ENCODE measurements at regions not wholly inside any gene's neighbourhood (a gene's known extent, or its start where the extent isn't known, plus 50 kb on each side); places are given as distances from the start of the nearest gene placed in this dataset.

DNA sequence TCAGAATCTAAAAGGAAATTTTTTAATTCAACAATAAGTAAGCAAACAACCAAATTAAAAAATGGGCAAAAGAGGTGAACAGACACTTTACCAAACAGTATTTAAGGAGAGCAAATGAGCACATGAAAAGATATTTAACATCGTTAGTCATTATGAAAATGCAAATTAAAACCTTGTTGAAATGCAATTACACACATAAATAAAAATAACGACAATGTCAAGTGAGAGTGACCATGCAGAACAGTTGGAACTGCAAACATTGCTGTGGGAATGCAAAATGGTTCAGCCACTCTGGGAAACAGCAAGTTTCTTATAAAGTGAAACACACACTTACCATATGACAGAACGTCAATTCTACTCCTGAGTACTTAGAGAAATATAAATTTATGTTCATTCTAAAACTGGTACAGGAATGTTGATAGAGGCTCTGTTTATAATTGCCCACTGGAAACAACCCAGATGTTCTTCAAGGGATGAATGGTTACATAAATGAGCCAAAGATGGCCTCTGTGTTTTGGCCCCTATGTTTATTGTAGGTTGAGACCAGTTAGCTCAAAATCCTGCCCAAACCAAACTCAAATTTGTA is 678.1 kb downstream of the UQCRFS1 start:
- DNase-seq (ENCODE audit: low read depth), result no peak

DNA sequence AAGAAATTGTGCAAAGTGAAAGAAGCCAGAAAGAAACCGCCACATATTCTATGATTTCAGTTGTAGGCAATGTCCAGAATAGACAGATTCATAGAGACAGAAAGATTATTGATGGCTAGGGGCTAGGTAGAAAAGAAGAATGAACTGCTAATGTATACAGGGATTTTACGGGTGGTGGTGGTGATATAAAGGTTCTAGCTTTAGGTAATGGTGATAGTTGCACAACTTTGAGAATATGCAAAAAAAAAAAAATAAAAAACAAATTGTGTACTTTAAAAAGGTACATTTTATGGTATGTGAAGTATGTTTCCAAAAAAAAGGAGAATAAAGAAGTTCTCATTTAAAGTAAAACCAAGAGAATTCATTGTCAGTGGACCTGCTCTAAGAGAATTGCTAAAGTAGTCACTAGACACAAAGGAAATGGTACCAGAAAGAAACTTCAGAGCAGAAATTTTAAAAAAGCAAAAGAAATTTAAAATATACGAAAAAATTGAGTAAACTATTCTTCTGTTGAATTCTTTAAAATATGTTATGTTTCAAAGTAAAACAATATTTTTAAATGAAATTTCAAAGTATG is 680.1 kb downstream of the UQCRFS1 start:
- DNase-seq (ENCODE audit: low read depth), result no peak

DNA sequence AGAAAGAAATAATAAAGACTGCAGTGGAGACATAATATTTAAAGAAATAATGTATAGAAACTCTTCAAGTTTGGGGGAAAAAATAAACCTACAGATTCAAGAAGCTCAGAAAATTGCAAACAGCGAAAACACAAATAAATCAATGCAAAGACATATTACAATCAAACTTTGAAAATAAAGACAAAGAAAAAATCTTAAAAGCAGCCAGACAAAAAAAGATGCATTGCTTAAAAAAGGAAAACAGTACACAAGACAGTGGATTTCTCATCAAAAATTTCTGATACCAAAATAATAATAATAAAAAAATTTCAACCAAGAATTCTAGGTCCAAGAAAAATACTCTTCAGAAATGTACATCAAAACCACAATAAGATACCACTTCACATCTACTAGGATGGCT is 681.0 kb downstream of the UQCRFS1 start:
- no peak for DNase-seq (ENCODE audit: low read depth)

DNA sequence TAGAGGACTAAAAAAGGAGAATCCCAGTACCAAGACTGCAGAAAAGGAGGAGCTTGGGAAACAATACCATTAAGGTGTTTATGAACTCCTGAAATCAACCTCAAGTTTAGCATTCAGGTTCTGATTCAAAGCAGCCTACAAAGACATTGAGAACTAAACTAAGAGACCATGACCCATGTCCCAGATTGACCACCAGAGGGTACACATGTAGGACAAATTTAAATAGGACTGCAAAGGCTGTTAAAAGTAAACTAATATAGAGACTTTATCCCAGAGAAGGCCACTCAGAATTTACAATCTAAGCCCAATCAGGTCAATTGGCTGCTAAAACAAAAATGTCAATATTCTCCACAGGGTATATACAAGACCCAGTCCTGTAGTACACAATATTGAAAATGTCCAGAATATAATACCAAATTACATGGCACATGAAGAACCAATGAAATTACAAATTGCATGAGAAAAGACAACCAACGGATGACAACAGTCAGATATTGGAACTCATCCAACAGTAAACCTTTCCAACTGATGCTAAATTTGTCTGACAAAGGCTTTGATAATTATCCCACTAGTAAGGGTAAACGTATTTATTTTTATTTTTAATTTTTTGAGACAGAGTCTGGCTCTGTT is 682.4 kb downstream of the UQCRFS1 start:
- no peak for DNase-seq (ENCODE audit: low read depth)

DNA sequence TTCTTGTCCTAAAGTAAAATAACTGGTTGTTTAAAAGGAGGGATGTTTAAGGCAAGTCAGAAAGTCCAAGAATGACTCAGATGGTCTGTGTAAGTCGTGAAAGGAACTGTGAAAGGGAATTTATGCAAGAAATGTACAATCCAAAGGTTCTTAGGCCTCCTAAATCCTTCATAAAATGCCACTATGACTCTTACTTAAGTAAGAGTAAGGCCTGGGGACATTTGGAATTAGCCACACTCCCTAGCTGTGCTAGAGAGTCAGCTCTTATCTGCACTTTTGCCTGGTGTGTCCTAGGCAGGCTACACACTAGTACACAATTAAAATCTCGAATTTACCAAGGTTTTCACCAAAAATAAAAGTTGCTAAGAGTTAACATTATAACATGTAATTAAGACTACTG is 686.9 kb downstream of the UQCRFS1 start:
- no peak for DNase-seq (ENCODE audit: low read depth)

DNA sequence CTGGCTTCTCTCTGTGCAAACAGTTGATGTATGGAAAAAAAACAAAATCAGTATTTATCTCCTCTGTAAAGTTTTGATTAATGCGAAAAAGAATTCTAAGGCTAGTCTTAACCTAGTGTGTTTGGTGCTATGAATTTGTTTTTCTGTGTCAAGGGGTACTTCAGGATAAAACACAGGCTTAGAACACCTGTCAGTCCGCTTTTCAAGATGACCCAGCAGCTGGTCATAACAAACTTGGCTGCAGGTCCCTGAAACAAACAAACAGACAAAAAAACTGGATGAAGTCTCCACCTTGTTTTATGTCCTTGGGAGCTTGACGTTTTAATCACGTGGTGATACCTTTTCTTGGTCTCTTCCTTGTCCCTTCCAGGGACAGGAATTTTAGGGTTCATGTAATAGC is 689.3 kb downstream of the UQCRFS1 start:
- DNase-seq (ENCODE audit: low read depth), result no peak

DNA sequence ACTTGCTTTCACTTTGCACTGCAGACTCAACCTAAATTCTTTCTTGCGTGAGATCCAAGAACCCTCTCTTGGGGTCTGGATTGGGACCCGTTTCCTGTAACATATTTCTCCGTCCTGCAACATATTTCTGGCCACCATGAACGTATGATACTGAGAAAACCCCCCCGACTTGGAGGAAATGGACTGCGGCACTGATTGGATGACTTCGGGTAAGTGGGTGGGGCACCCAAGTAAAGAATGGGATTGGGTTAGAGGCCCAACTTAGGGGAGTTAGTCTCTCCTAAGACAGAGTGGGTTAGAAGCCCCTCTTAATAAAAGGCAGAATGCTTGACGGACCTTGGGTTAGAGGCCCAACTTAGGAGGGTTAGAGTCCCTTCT is 690.4 kb downstream of the UQCRFS1 start:
- no peak for DNase-seq (ENCODE audit: low read depth)

DNA sequence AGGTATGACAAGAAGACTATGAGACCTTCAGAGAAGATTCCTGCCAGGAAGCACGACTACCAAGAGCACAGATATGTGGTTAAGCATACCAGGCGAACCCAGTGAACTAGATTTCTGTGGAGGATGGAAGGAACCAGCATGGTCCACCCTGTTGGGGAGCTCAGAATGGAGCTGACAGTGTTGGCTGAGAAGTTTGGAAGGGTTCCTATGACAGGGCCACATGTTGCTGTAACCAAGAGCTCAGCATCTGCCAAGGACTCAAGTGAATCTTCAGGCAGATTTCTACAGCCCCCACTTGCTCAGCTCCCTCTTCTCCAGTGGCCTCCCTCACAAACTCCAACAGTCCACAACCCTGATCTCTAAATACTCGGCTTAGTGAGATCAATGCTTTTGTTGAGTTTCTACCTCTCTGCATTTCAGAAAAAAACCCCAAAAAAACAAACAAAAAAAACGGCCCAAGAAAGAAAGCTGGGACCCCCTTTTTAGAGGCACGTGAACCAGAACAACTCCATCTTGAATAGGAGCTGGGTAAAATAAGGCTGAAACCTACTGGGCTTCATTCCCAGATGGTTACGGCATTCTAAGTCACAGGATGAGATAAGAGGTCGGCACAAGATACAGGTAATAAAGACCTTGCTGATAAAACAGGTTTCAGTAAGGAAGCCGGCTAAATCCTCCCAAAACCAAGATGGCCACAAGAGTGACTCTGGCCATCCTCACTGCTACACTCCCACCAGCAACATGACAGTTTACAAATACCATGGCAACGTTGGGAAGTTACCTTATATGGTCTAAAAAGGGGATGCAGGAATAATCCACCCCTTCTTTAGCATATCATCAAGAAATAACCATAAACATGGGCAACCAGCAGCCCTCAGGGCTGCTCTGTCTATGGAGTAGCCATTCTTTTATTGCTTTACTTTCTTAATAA is 691.1 kb downstream of the UQCRFS1 start:
- DNase-seq (ENCODE audit: low read depth), result no peak

DNA sequence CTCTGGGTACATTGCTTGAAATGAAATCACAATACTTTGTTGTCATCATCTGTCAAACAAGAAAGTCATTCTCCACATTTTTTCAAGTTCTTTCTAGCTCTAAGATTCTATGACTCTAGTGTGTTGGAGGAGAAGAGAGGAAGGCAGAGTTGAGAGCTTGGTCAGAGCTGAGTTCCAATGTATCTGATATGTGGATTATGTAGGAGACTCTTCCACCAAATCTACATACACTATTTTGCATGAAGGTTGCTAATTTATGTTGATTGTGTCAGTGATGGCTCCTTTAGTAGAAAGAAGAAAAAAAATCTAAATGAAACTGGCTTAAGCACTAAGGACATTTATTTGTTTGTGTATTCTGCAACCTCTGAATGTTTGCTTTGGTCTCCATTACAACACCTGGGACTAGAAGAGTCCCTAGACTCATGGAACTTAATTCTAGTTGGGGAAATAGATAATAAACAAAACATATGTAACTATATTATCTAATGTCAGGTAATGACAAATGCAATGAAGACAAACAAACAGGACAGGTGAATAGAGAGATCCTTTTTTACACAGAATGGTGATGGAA is 691.9 kb downstream of the UQCRFS1 start:
- no peak for DNase-seq (ENCODE audit: low read depth)

DNA sequence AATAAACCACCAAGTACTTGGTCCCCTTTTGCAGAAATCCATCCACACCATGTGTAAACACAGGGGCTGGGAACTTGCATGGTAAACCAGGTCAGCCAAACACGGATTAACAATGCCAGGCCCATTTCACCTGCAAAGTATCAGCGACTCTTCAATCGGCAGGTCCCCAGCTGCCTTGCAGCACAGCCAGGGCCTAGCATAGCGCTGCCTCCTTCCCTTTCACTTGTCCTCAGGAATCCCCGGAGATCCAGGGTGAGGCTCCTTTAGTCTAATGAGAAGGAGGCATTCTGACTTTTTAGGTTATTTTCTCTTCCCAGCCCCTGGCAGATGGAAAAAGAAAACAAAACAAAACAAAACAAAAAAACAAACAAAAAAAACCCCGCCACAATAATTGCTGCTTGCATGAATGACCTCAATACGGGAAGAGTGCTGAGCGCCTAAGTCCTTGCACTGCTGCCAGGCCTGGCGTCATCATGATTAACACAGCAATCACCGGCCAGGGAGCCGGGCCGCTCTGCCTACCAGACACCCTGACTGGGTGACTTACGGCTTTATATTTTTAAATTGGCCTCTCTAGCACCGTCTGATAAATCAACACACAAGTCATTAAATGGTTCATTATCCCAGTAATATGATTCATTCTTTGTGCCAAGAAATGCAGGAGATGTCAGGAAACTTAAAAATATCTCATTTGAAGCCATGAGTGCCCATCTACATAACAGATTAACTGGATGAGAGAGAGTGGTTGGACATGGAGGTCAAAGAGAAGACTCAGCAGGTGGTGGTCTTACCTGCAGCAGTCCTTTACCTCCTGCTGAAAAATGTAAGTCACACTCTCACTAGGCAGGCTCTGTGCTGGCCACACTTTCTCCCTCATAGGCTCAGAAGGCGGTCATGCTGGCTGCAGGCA is 692.7 kb downstream of the UQCRFS1 start:
- no peak for DNase-seq (ENCODE audit: low read depth)

DNA sequence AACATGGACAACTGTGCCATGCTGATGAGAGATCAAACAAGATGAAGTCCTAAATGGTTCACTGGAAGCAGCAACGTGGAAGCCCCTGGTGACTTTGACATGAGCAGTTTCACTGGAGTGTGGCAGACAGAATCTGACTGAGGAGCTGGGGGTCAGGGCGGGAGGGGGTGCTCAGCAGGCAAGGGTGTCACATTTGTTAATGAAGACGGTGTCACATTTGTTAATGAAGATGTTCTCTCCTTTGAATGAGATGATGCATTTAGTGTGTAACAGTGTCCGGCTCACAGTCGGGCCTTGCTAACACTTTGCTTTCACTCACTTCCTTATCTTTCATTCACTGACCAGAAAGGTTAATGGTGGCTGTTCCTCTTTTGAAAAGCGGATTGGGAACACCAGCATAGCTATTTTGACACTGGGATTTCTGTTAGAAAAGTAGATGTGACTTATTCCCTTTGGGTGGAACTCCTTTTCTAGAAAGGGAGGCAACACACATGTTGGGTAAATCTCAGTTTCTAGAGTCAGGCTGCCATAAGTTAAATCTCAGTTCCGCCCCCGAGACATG is 693.7 kb downstream of the UQCRFS1 start:
- no peak for DNase-seq (ENCODE audit: low read depth)

DNA sequence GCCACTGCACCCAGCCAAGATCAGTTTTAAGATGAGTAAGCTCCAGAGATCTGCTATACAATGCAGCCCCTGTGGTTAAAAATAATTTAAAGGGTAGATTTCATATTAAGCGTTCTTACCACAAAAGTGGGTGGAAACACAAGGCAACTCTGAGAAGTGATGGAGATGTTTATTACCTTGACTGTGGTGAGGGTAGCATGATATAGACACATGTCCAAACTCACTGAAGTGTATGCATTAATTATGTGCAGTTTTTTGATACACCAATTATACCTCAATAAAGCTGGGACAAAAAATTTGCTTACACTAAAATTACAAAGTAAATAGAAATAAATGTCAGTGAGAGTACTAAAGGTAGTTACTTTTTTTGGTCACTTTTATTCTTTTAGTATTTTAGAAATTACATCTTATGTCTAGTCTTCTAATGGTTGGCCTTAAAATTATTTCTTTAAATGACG is 696.5 kb downstream of the UQCRFS1 start:
- no peak for DNase-seq (ENCODE audit: low read depth)

DNA sequence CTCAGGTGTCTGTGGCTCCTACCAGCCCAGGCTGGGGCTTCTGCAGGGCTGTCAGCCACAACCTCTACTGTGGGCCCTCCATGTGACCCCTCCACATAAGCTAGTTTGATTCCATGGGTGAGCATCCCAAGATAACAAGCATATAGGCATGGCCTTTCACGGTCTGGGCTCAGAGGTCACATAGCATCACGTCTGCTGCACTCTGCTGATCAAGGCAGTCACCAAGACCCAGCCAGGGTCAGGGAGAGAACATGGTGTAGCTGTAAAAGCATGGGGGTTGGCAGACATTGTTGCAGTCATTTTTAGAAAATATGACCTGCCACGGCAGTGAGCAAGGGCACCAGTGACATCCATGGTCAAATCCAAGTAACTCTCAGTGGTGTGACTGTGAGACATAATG is 698.8 kb downstream of the UQCRFS1 start:
- no peak for DNase-seq (ENCODE audit: low read depth)

DNA sequence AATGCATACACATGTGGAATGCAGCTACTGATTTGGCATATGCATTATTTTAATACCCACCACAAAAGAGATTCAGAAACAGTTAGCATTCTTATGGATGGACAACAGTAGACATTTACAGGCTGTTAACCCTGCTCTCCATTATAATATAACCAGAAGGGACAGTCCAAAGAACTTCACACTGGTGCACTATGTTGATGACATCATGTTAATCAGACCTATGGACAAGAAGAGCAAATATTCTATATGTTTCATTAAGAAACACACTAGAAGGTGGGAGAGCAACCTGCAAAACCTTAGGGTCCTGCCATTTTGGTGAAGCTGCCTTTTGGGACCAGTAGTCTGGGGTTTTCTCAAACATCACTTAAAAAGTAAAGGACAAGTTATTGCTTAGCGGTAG is 701.3 kb downstream of the UQCRFS1 start:
- no peak for DNase-seq (ENCODE audit: low read depth)

DNA sequence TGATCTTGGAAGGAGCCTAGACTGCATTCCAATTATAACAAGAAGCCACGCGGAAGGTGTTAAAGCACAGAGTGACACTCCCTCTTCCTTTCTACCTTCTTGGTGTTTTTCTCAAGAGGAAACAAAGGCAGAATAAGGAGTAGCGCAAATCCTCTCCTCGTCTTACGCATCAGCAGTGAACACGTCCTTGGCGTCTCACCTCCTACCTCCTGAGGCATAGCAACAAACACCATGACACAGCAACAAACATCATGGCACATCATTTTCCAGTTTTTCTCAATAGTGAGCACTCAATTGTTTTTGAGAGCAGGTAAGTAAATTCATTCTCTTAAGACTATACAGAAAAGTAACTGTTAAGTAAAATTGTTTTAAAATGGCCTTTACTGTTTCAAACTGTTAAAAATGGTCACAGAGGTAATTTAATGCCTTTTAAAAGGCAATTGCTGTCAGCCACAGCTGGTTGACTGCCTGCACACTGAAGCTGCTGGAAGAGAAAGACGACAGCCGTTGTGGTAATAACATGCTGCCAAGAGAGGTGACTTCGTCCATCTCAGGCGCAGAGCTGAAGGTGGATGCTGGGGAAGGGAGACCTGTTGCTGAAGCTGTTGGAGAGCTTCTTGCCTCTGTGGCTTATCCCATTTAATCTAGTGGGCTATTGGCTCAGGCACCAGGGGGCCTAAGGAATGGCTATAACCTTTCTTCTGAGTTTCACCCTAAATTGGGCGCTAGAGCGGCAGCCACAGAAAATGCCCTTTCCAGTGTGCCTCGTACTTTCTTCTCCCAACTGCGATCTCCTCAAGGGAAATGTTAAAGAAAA is 703.7 kb downstream of the UQCRFS1 start:
- DNase-seq (ENCODE audit: low read depth), result no peak

DNA sequence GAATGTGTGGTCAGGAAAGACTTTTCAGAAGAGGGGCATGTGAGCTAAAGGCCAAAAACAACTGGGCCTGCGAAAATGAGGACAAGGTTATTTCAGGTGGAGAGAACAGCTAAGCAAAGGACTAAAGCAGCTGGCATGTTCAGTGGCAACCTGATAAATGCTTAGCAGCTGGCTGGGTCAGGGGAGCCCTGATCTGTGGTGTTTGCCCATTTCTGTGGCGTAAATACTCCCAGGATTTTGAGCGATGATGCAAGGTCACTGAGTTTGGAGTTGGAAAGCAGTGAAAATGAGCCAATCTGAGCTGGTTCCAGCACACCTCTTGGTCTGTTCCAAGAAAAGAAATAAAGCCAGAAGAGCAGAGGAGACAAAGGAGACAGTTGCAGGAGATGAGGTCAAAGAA is 704.3 kb downstream of the UQCRFS1 start:
- no peak for DNase-seq (ENCODE audit: low read depth)

DNA sequence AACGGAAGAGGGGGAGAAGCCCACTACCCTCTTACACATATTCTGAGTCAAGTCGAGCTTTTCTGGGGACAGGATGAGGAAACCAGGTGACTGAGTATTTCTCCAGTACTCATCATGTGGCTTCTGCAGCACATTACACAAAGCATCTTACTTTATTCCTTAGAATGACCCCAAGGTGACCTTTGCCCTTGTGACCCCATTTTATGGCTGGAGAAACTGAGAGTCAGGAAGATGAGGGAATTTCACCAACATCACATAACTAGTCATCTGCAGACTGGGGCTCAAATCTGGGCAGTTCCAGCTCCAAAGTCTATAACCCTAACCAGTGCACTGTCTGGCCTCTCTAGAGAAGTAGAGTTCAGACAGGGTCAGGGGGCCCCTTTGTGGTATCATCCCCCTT is 707.0 kb downstream of the UQCRFS1 start:
- no peak for DNase-seq (ENCODE audit: low read depth)

DNA sequence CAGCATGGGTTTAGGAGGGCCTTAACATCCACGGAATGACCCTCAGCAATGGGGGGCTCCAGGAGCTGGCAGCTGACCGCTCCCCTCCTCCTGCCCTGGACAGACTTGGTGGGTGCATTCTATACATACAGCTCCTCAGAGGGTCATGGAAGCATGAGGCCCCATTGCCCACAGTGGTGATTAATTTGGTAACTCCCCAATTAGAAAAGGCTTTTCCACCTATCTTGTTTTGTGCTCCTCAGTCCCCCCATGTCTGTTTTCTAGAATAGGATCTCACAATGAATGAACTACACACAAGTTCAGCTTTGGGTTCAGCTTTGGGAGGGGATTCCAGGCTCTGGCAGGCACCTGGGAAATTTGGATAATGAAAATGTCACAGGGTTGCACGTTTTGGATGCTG is 707.8 kb downstream of the UQCRFS1 start:
- no peak for DNase-seq (ENCODE audit: low read depth)

DNA sequence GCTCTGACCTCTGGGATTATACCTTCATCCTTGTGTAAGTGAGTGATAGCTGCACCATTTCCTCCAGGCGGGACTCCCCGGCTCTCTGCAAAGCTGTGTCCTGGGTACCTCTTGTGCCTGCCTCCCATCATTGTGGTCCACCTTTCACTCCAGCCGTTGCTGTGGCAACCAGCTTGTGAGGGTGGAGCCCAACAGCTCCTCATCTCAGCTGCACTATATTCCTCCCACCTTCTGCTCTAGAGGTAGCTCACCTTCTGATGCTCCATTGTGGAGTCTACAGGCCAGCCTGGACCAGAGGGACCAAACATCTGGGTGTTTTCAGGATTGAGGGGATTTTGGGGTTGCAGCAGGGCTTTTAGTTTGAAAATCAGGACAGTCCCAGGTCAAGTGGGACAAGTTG is 708.2 kb downstream of the UQCRFS1 start:
- no peak for DNase-seq (ENCODE audit: low read depth)

DNA sequence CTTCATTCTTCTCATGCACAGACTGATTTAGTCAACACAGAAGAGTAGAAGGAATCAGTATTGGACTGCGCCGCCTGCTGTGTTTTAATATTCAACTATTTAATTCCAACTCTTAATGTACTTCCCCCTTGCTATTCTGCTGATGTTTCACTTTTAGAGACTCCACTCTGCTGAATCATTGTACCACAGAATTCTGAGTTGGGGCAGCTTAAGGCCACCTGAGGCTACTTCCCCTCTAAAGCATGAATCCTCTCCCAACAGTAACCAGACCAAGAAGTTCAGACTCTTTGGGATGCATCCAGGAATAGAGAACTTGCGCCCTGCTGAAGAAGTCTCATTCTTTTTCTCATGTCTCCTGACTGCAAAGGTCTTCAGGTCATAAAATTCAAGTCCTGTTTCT is 708.8 kb downstream of the UQCRFS1 start:
- no peak for DNase-seq (ENCODE audit: low read depth)
